Ectodermal cell (in vitro differentiated cells): ENCODE measurements at regions not wholly inside any gene's neighbourhood (a gene's known extent, or its start where the extent isn't known, plus 50 kb on each side); places are given as distances from the start of the nearest gene placed in this dataset.
"Not testable (repeated sequence)": the region's sequence is repeated elsewhere in the genome, so short reads cannot be mapped to it uniquely, and the experiment has no call there.

ENCODE experiments used
- H3K27ac ChIP-seq: 2 replicates; pipeline ENCODE4 v1.7.0; 2013; ENCODE audit warnings: mild to moderate bottlenecking, low read depth, low read length; ENCODE audit not compliant: insufficient read depth, poor library complexity, severe bottlenecking
- H3K27me3 ChIP-seq: 2 replicates; pipeline ENCODE4 v1.7.0; 2013; ENCODE audit warnings: mild to moderate bottlenecking, low read length; ENCODE audit not compliant: insufficient read depth, control insufficient read depth, poor library complexity, severe bottlenecking
- H3K36me3 ChIP-seq: one replicate; pipeline ENCODE4 v1.7.0; 2013; ENCODE audit warnings: low read length; ENCODE audit not compliant: control insufficient read depth, insufficient read depth
- H3K4me1 ChIP-seq: one replicate; pipeline ENCODE4 v1.7.0; 2013; ENCODE audit warnings: low read length; ENCODE audit not compliant: control insufficient read depth, insufficient read depth
- H3K4me3 ChIP-seq: 2 replicates; pipeline ENCODE4 v1.7.0; 2013; ENCODE audit warnings: low read depth, low read length, control low read depth; ENCODE audit not compliant: insufficient read depth
- H3K9me3 ChIP-seq: 2 replicates; pipeline ENCODE4 v1.7.0; 2013; ENCODE audit warnings: mild to moderate bottlenecking, low read length, moderate library complexity; ENCODE audit not compliant: control insufficient read depth
- WGBS, 2 experiments: methylation state at CpG; one replicate each; pipeline ENCODE4 v1.1.7; 2013; ENCODE audit warnings: missing lambda C conversion rate in 2 of 2; 5-methylcytosine and 5-hydroxymethylcytosine counted together

DNA sequence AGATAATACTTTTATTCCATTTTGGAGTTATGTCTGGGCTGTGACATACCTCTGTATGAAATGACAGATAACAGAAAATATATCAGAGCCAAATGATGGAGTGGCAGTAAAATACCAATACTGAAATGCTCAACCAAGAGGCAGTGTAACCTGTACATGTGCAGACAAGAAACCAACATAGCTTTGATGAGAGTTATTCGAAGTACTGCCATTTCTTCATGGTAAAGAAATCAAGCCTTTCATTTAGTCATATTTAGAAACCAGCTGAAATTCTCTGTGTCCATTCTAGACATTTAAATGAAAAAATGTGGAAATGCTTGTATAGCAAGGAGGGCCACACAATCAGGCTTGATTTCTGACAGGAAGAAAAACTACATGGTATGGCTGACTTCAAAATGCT, 127.1 kb upstream of the PTPRZ1 start:
- H3K4me1 ChIP-seq, result no peaks in the 10 kb centered on the region
- no peak overlapping the region for H3K4me3 ChIP-seq
- WGBS, 2 experiments, result 90 to 100% methylated on average over 1 of the region's 1 CpG

GRCh38 chr7:121744877-121745276, 128.1 kb upstream of the PTPRZ1 start:
- H3K9me3 ChIP-seq, result no peaks in the 10 kb centered on the region
- H3K4me3 ChIP-seq, result no peak overlapping the region
- H3K4me1 ChIP-seq, result no peaks in the 10 kb centered on the region
- no peaks in the 10 kb centered on the region for H3K27me3 ChIP-seq
- no peak overlapping the region for H3K27ac ChIP-seq
- 89 to 97% methylated on average over 2 of the region's 2 CpGs for WGBS, 2 experiments
- no peaks in the 10 kb centered on the region for H3K36me3 ChIP-seq

More for the DNA sequence above, 127.1 kb upstream of the PTPRZ1 start:
- Histone ChIP-seq H3K27me3 (no peaks in the 10 kb centered on the region), H3K36me3 (no peaks in the 10 kb centered on the region), H3K9me3 (no peaks in the 10 kb centered on the region), H3K27ac (no peak overlapping the region)

DNA sequence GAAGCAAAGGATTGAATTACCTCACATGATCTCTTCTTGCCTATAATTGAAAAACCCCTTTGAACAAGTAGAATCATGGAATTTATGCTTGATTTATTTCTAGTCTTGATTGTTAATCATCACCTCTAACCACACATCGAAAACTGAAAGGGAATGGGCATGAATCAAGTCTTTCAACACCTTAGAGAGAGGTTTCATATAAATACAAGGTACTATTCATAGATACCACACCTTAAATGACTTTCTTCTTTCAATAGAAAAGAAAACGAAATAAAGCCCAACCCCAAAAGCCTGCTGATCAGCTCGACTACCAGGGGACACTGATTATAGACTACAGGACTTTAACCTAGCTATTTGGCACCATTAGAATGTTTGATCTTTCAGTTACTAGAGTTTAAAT, 128.6 kb upstream of the PTPRZ1 start:
- Histone ChIP-seq H3K9me3 (no peaks in the 10 kb centered on the region), H3K4me1 (no peaks in the 10 kb centered on the region), H3K27me3 (no peaks in the 10 kb centered on the region), H3K36me3 (no peaks in the 10 kb centered on the region), H3K27ac (no peak overlapping the region), H3K4me3 (no peak overlapping the region)
- WGBS, 2 experiments, result 87 to 89% methylated on average over 3 of the region's 3 CpGs

DNA sequence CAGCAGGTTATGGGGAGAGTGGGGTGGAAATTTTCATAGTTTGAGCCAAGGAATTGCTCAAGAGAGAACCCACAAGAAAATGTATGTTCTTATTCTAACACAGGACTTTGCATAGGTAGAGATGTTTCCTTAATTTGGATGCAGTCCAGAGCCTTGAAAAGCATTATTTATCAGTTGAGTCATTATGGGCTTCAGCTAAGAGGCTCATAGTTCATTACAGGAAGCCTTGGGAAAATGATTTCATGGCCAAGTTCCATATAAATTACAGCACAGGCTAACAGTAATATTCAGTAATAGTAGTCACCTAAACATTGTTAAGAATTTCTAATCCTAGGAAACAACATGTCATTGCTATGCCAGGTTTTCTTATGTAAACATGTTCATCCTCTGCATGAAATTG, 131.1 kb upstream of the PTPRZ1 start:
- no peak overlapping the region for H3K4me3 ChIP-seq
- peaks cover 2% of the 10 kb centered on the region for H3K4me1 ChIP-seq
- H3K36me3 ChIP-seq, result no peaks in the 10 kb centered on the region
- H3K9me3 ChIP-seq, result no peaks in the 10 kb centered on the region
- no peaks in the 10 kb centered on the region for H3K27me3 ChIP-seq
- H3K27ac ChIP-seq, result no peak overlapping the region

DNA sequence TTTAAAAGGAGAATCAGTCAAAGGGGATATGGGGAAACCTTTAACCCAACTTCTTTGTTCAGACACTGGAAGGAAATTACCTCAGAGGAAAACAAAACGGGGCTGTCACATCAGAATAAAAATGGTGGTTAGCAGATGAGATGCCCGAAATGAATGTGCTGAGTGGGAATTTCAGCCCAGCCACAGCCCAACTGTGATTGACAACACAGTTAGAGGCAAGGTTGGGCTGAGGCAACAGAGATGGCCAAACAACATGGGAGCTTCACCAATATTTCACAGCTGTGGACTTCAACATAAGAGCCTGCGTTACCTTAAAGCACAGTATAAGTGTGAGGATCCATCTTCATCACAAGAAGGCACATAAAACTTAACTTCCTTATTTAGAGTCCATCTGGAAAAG, 133.5 kb upstream of the PTPRZ1 start:
- Histone ChIP-seq H3K27me3 (no peaks in the 10 kb centered on the region), H3K4me3 (no peak overlapping the region), H3K27ac (no peak overlapping the region), H3K4me1 (peaks cover 2% of the 10 kb centered on the region), H3K36me3 (no peaks in the 10 kb centered on the region), H3K9me3 (no peaks in the 10 kb centered on the region)
- WGBS, 2 experiments, result 59 to 60% methylated on average over 3 of the region's 3 CpGs

GRCh38 chr7:121730869-121731268, 142.1 kb upstream of the PTPRZ1 start:
- Histone ChIP-seq H3K9me3 (no peaks in the 10 kb centered on the region), H3K4me1 (no peaks in the 10 kb centered on the region), H3K27ac (no peak overlapping the region), H3K36me3 (no peaks in the 10 kb centered on the region), H3K4me3 (no peak overlapping the region), H3K27me3 (no peaks in the 10 kb centered on the region)

GRCh38 chr7:121714559-121715303, 158.2 kb upstream of the PTPRZ1 start:
- Histone ChIP-seq H3K36me3 (no peaks in the 10 kb centered on the region), H3K4me3 (no peak overlapping the region), H3K4me1 (peaks cover 6% of the 10 kb centered on the region), H3K9me3 (no peaks in the 10 kb centered on the region), H3K27me3 (no peaks in the 10 kb centered on the region), H3K27ac (no peak overlapping the region)
- 56 to 60% methylated on average over 3 of the region's 3 CpGs for WGBS, 2 experiments

DNA sequence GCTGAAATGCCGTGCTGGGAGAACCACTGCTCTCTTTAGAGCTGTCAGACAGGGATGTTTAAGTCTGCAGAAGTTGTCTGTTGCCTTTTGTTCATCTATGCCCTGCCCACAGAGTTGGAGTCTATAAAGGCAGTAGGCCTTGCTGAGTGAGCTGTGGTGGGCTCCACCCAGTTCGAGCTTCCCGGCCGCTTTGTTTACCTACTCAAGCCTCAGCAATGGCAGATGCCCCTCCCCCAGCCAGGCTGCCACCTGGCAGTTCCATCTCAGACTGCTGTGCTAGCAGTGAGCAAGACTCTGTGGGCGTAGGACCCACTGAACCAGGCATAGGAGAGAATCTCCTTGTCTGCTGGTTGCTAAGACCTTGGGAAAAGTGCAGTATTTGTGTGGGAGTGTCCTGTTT, 160.0 kb upstream of the PTPRZ1 start:
- H3K4me1 ChIP-seq, H3K36me3 ChIP-seq, H3K27ac ChIP-seq, H3K4me3 ChIP-seq, H3K27me3 ChIP-seq, H3K9me3 ChIP-seq: not testable (repeated sequence)
- WGBS, 2 experiments, result 42 to 51% methylated on average over 5 of the region's 5 CpGs

- no peak overlapping the region for H3K27ac ChIP-seq
- WGBS, 2 experiments, result 97 to 100% methylated on average over 1 to 2 of the region's 2 CpGs
- no peaks in the 10 kb centered on the region for H3K36me3 ChIP-seq
- no peak overlapping the region for H3K4me3 ChIP-seq
- H3K9me3 ChIP-seq, result no peaks in the 10 kb centered on the region
- no peaks in the 10 kb centered on the region for H3K27me3 ChIP-seq
- H3K4me1 ChIP-seq, result no peaks in the 10 kb centered on the region
Observed at GRCh38 chr7:121697731-121698316, 175.1 kb upstream of the PTPRZ1 start.

DNA sequence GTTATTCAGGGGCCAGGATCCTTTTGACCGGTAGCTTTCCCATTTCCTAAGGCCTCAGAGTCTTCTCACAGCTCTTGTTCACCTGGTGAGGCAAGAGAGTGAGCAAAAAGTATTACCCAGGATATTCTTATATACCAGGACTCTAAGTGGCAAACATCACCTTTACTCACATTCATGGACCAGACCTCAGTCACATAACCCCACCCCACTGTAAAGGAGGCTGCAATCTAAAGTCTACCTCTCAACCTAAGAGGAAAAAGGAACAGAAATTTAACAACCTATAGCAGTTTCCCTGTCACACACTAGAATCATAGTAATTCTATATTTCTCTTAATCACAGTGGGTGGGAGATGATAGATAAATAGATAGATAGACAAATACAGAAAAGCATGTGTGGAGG, 176.0 kb upstream of the PTPRZ1 start:
- H3K4me1 ChIP-seq, result no peaks in the 10 kb centered on the region
- 84 to 85% methylated on average over 1 of the region's 1 CpG for WGBS, 2 experiments
- H3K36me3 ChIP-seq, result no peaks in the 10 kb centered on the region
- no peaks in the 10 kb centered on the region for H3K27me3 ChIP-seq
- no peak overlapping the region for H3K4me3 ChIP-seq
- no peaks in the 10 kb centered on the region for H3K9me3 ChIP-seq
- no peak overlapping the region for H3K27ac ChIP-seq
